ENCODE measurements at regions not wholly inside any gene's neighbourhood (a gene's known extent, or its start where the extent isn't known, plus 50 kb on each side); places are given as distances from the start of the nearest gene placed in this dataset.

DNA sequence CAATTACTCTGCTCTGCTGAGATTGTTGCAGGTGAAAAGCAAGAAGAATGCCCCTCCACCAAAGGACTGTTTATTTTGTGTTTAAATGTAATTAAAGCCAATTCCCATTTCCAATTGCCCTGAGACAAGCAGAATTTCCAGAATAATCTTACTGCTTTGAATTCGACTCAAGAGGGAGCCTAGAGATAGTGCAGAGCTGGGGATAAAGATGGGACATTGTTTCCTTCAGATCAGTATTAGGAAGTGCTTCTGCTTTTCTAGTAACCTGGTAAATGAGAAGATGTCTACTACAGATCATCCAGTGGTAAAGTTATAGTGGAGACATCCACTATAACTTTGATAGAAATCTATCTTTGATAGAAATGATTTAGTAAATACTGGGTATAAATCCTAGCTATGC lies 326.9 kb downstream of the UBE3D start:
- Histone ChIP-seq H3K27ac (no peak overlapping the region), H3K4me3 (no peak overlapping the region), H3K36me3 (no peaks in the 10 kb centered on the region), H3K9me3 (no peaks in the 10 kb centered on the region), H3K27me3 (no peaks in the 10 kb centered on the region), H3K4me1 (no peaks in the 10 kb centered on the region)
- intact Hi-C loops (cut with DNase I; ENCODE audit: low total_unique reads), result no loop called here
- TF ChIP-seq EP300 (IDR thresholded peaks at IDR 0.05), result no peak
- no peak for TF ChIP-seq POLR2AphosphoS5 (IDR thresholded peaks at IDR 0.05)
- TF ChIP-seq CTCF (IDR thresholded peaks at IDR 0.05), result no peak
- TF ChIP-seq POLR2A (IDR thresholded peaks at IDR 0.05), result no peak
- 9 to 29% (median 21%) methylated on average over 1 of the region's 1 CpG for WGBS, 5 donors
- no peak for DNase-seq

DNA sequence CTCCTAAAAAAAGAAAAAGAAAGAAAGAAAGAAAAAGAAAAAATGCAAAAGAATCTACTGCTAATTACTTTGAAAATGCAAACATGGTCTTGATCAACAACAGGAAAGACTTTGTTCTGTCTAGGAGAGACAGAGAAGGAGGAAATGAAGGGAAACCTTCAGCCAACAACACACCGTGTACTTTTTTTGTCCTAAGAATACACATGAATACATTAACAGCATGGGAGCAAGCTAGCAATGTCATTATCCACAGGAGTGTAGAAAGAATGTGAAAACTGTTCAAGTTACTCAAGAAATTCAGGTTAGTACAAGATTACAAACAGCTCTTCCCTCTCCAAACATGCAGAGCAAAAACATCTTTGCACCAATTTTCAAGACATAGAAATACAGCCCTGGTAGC lies 326.3 kb downstream of the UBE3D start:
- Histone ChIP-seq H3K27ac (no peak overlapping the region), H3K27me3 (no peaks in the 10 kb centered on the region), H3K36me3 (no peaks in the 10 kb centered on the region), H3K9me3 (no peaks in the 10 kb centered on the region), H3K4me1 (no peaks in the 10 kb centered on the region), H3K4me3 (no peak overlapping the region)
- 0 to 5% (median 2%) methylated on average over 1 of the region's 1 CpG for WGBS, 5 donors
- intact Hi-C loops (cut with DNase I; ENCODE audit: low total_unique reads), result no loop called here
- DNase-seq, result no peak
- TF ChIP-seq POLR2AphosphoS5 (IDR thresholded peaks at IDR 0.05) (no peak), EP300 (IDR thresholded peaks at IDR 0.05) (no peak), POLR2A (IDR thresholded peaks at IDR 0.05) (no peak), CTCF (IDR thresholded peaks at IDR 0.05) (no peak)

- H3K4me3 ChIP-seq, result no peak overlapping the region
- no peaks in the 10 kb centered on the region for H3K36me3 ChIP-seq
- H3K27me3 ChIP-seq, result no peaks in the 10 kb centered on the region
- no peaks in the 10 kb centered on the region for H3K9me3 ChIP-seq
- WGBS, 5 donors, result 61 to 72% (median 67%) methylated on average over 4 of the region's 4 CpGs
- intact Hi-C loops (cut with DNase I; ENCODE audit: low total_unique reads), result no loop called here
- H3K27ac ChIP-seq, result no peak overlapping the region
- TF ChIP-seq POLR2A (IDR thresholded peaks at IDR 0.05) (no peak), EP300 (IDR thresholded peaks at IDR 0.05) (no peak), POLR2AphosphoS5 (IDR thresholded peaks at IDR 0.05) (no peak), CTCF (IDR thresholded peaks at IDR 0.05) (no peak)
- no peak for DNase-seq
- no peaks in the 10 kb centered on the region for H3K4me1 ChIP-seq
Measured at GRCh38 chr6:82740072-82740471, 325.6 kb downstream of the UBE3D start.

GRCh38 chr6:82741325-82741995 lies 324.2 kb downstream of the UBE3D start:
- intact Hi-C loops (cut with DNase I; ENCODE audit: low total_unique reads), result no loop called here
- Histone ChIP-seq H3K4me3 (no peak overlapping the region), H3K36me3 (no peaks in the 10 kb centered on the region), H3K9me3 (no peaks in the 10 kb centered on the region), H3K4me1 (no peaks in the 10 kb centered on the region), H3K27me3 (no peaks in the 10 kb centered on the region), H3K27ac (no peak overlapping the region)
- DNase-seq, result no peak
- TF ChIP-seq POLR2A (IDR thresholded peaks at IDR 0.05), result no peak
- no peak for TF ChIP-seq POLR2AphosphoS5 (IDR thresholded peaks at IDR 0.05)
- no peak for TF ChIP-seq EP300 (IDR thresholded peaks at IDR 0.05)
- TF ChIP-seq CTCF (IDR thresholded peaks at IDR 0.05), result no peak
- 76 to 93% (median 89%) methylated on average over 1 of the region's 1 CpG for WGBS, 5 donors
